Esophagus squamous epithelium (tissue), 5 donors: ENCODE measurements at regions not wholly inside any gene's neighbourhood (a gene's known extent, or its start where the extent isn't known, plus 50 kb on each side); places are given as distances from the start of the nearest gene placed in this dataset.

Experiments used
- DNase-seq: peaks from one replicate; lab custom pipeline; 2025; lab: John Stamatoyannopoulos, UW
- H3K27ac ChIP-seq, 4 donors: fragments of 200-600 bp; sonication (generic); one replicate each; pipeline ENCODE4 v1.5.1; 2016 to 2019; ENCODE audit warnings: mild to moderate bottlenecking in 1 of 4
- H3K27me3 ChIP-seq, 4 donors: fragments of 200-600 bp; sonication (generic); 1 replicate in 3 of 4; 2 replicates in 1 of 4; pipeline versions ENCODE4 v1.5.1 to v1.6.0; 2017 to 2021; ENCODE audit warnings: antibody characterized with exemption in 1 of 4
- H3K36me3 ChIP-seq, 3 donors: fragments of 200-600 bp; sonication (generic); one replicate each; pipeline ENCODE4 v1.5.1; 2016 to 2019
- H3K4me1 ChIP-seq, 3 donors: fragments of 200-600 bp; sonication (generic); one replicate each; pipeline ENCODE4 v1.5.1; 2017 to 2019
- H3K4me3 ChIP-seq, 4 donors: fragments of 200-600 bp; sonication (generic); 1 replicate in 3 of 4; 2 replicates in 1 of 4; pipeline ENCODE4 v1.5.1; 2016 to 2019; ENCODE audit warnings: mild to moderate bottlenecking in 2 of 4, moderate library complexity in 1 of 4
- H3K9me3 ChIP-seq, 3 donors: fragments of 200-600 bp; sonication (generic); one replicate each; pipeline ENCODE4 v1.5.1; 2016 to 2019
- CTCF ChIP-seq, 6 experiments: fragments of 450-650 bp in 4 of 6; fragments of 200-600 bp in 2 of 6; sonication (generic) in 2 of 6; IDR thresholded peaks; one replicate each; pipeline ENCODE4 v1.5.1; 2016 to 2019; ENCODE audit warnings: antibody characterized with exemption in 6 of 6, mild to moderate bottlenecking in 4 of 6, moderate library complexity in 4 of 6
- POLR2A ChIP-seq, 4 donors: fragments of 450-650 bp; IDR thresholded peaks; one replicate each; pipeline ENCODE4 v1.6.1; 2017; ENCODE audit warnings: antibody characterized with exemption in 4 of 4, mild to moderate bottlenecking in 4 of 4, moderate library complexity in 3 of 4
- whole genome bisulfite sequencing, 2 donors: methylation state at CpG; one replicate each; pipeline ENCODE4 v1.1.5; 2018; 5-methylcytosine and 5-hydroxymethylcytosine counted together
- intact Hi-C: fragments of 100-400 bp; cut with DNase I; formaldehyde crosslinking; loops from one replicate; pipeline ENCODE4 v1.15.0; 2022
- donor health status: DM: yes; HTN: yes; CAD: no.

GRCh38 chr4:8783736-8784135 is 87.9 kb downstream of the HMX1 start:
- no peaks in the 10 kb centered on the region for H3K9me3 ChIP-seq
- no peak for DNase-seq
- no peak for TF ChIP-seq POLR2A (IDR thresholded peaks at IDR 0.05)
- no peak for TF ChIP-seq CTCF (IDR thresholded peaks at IDR 0.05)
- H3K4me3 ChIP-seq, result no peak overlapping the region
- H3K27ac ChIP-seq, result no peak overlapping the region
- no peaks in the 10 kb centered on the region for H3K4me1 ChIP-seq
- 65 to 92% methylated on average over 2 of the region's 14 CpGs for WGBS, 2 donors
- no peaks in the 10 kb centered on the region for H3K36me3 ChIP-seq
- intact Hi-C loops, result no loop called here
- H3K27me3 ChIP-seq, result peaks cover 0 to 34% (median 0%) of the 10 kb centered on the region in 4 donors

- H3K4me3 ChIP-seq, result no peak overlapping the region
- DNase-seq, result no peak
- H3K27me3 ChIP-seq, result peaks cover 0 to 33% (median 0%) of the 10 kb centered on the region in 4 donors
- no peaks in the 10 kb centered on the region for H3K9me3 ChIP-seq
- intact Hi-C loops, result no loop called here
- TF ChIP-seq POLR2A (IDR thresholded peaks at IDR 0.05), result no peak
- TF ChIP-seq CTCF (IDR thresholded peaks at IDR 0.05), result no peak
- no peaks in the 10 kb centered on the region for H3K4me1 ChIP-seq
- WGBS, 2 donors, result 90% methylated on average over 2 of the region's 12 CpGs; no CpG with 5 or more reads in 1 of the 2 donors
- no peak overlapping the region for H3K27ac ChIP-seq
- H3K36me3 ChIP-seq, result no peaks in the 10 kb centered on the region
Observed at GRCh38 chr4:8782135-8782534, 89.5 kb downstream of the HMX1 start.

DNA sequence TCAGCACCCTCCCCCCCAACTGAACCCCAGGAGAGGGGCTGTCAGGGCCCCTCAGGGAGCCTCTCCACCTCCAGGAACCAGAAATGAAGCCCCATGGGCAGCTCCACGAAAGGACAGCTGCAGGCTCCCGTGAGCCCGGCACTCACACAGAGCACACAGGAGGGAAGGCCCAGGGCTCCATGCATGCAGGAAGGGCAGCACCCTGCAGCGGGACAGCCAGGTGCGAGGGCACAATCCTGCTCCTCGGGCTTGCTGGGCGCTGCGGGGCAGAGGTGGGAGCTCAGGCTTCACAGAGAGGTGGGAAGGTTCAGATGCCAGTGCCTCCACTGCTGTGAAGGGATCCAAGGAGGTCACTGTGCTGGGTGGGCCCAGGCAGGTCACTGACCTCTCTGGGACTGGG is 90.0 kb downstream of the HMX1 start:
- Histone ChIP-seq H3K9me3 (no peaks in the 10 kb centered on the region), H3K27me3 (peaks cover 0 to 28% (median 0%) of the 10 kb centered on the region in 4 donors), H3K27ac (no peak overlapping the region), H3K4me1 (no peaks in the 10 kb centered on the region), H3K4me3 (no peak overlapping the region), H3K36me3 (no peaks in the 10 kb centered on the region)
- no peak for TF ChIP-seq CTCF (IDR thresholded peaks at IDR 0.05)
- TF ChIP-seq POLR2A (IDR thresholded peaks at IDR 0.05), result no peak
- DNase-seq, result no peak
- intact Hi-C loops, result no loop called here
- WGBS, 2 donors, result 100% methylated on average over 1 of the region's 8 CpGs; no CpG with 5 or more reads in 1 of the 2 donors

DNA sequence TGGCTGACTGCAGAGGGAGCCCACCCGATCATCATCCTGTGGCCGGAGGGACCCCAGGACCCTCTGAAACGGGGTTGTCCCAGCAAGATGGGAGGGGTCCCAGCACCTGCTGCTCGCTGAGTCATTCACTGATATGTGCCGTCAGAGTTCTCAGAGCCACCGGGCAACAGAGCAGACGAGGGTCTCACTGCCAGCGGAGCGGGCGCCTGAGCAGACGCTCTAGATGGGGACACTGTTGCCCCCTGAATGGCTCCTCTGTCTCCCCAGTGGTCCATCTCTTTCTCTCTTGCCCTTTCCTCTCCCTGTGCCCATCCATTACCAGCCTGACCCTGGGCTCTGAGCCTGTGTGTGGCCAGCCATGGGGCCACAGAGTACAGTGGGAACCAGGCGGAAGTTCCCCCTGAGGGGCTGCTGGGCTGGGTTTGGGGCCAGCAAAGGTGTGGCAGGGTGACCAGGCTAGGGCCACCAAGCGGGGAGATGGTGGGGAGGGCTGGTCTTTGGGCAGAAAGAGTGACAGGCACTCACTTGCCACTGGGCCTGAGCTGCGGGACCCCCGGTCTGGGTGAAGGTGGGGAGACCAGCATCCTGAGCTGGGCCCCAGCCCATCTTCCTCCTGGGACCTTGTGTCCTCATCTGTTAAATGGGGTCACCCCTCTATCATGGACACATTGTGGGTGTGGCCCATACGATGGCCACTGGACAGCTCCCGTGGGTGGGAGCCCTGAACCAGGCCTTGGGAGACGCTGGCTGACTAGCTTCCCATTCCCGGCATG is 90.9 kb downstream of the HMX1 start:
- Histone ChIP-seq H3K9me3 (no peaks in the 10 kb centered on the region), H3K4me1 (no peaks in the 10 kb centered on the region), H3K27ac (no peak overlapping the region), H3K4me3 (no peak overlapping the region), H3K36me3 (no peaks in the 10 kb centered on the region), H3K27me3 (peaks cover 0 to 24% (median 0%) of the 10 kb centered on the region in 4 donors)
- DNase-seq, result no peak
- intact Hi-C loops, result no loop called here
- TF ChIP-seq POLR2A (IDR thresholded peaks at IDR 0.05) (no peak), CTCF (IDR thresholded peaks at IDR 0.05) (no peak)
- WGBS, 2 donors, result 63% methylated on average over 7 of the region's 19 CpGs; no CpG with 5 or more reads in 1 of the 2 donors

DNA sequence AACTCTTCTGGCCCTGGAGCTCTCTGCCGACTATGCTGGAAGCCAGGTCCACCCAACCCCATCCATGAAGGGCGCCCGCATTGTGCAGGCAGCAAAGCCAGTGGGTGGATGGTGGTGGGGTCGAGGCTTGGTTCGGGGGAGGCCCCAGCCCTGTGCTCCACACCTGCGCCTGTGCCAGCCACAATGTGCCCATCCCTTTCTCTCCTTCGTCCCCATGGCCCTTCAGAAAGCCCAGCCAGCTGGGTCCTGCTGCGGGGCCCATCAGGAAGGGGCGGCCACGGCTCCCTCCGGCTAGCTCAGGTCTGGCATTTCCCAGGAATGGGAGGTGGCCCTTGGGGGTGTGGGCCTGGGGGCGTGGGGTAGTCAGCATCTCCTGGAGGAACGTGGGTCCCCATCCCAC is 91.6 kb downstream of the HMX1 start:
- H3K36me3 ChIP-seq, result no peaks in the 10 kb centered on the region
- H3K9me3 ChIP-seq, result no peaks in the 10 kb centered on the region
- TF ChIP-seq CTCF (IDR thresholded peaks at IDR 0.05) (no peak), POLR2A (IDR thresholded peaks at IDR 0.05) (no peak)
- no peaks in the 10 kb centered on the region for H3K4me1 ChIP-seq
- H3K27me3 ChIP-seq, result peaks cover 0 to 24% (median 0%) of the 10 kb centered on the region in 4 donors
- no peak overlapping the region for H3K4me3 ChIP-seq
- WGBS, 2 donors, result 61% methylated on average over 10 of the region's 13 CpGs; no CpG with 5 or more reads in 1 of the 2 donors
- intact Hi-C loops, result no loop called here
- DNase-seq, result no peak
- no peak overlapping the region for H3K27ac ChIP-seq
